GM12875 (cell line): ENCODE measurements at regions not wholly inside any gene's neighbourhood (a gene's known extent, or its start where the extent isn't known, plus 50 kb on each side); places are given as distances from the start of the nearest gene placed in this dataset.

Experiments
- H3K4me3 ChIP-seq: one replicate; pipeline ENCODE4 v1.5.1; 2011; ENCODE audit warnings: low read depth, low read length, control low read depth
- TF ChIP-seq, protein P1 (sequence below): IDR thresholded peaks from 2 replicates; pipeline ENCODE4 v1.5.1; 2011; ENCODE audit warnings: low read depth, mild to moderate bottlenecking, control low read depth, inconsistent platforms, low read length, moderate library complexity, borderline replicate concordance; ENCODE audit not compliant: insufficient read depth

DNA sequence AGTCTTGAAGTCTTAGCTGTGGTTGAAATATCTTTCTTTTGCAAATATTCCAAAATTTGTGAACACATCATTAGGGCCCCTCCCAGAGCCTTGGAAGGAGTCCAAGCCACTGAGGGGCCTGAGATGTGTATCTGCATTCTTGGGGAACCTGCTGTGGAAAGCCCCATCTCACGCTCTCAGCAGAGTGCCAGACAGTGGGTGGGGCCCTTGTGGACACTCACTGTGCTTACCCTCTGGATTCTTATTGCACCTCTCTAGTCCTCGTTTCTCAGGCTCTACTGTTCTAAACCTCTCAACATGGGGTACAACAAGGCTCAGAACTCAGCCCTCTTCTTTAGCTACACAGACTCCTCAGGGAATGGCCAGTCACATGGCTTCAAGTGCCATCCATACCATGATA lies 416.2 kb upstream of the CDH4 start:
- no peak overlapping the region for H3K4me3 ChIP-seq
- TF ChIP-seq, protein P1, sequence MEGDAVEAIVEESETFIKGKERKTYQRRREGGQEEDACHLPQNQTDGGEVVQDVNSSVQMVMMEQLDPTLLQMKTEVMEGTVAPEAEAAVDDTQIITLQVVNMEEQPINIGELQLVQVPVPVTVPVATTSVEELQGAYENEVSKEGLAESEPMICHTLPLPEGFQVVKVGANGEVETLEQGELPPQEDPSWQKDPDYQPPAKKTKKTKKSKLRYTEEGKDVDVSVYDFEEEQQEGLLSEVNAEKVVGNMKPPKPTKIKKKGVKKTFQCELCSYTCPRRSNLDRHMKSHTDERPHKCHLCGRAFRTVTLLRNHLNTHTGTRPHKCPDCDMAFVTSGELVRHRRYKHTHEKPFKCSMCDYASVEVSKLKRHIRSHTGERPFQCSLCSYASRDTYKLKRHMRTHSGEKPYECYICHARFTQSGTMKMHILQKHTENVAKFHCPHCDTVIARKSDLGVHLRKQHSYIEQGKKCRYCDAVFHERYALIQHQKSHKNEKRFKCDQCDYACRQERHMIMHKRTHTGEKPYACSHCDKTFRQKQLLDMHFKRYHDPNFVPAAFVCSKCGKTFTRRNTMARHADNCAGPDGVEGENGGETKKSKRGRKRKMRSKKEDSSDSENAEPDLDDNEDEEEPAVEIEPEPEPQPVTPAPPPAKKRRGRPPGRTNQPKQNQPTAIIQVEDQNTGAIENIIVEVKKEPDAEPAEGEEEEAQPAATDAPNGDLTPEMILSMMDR: no peak

DNA sequence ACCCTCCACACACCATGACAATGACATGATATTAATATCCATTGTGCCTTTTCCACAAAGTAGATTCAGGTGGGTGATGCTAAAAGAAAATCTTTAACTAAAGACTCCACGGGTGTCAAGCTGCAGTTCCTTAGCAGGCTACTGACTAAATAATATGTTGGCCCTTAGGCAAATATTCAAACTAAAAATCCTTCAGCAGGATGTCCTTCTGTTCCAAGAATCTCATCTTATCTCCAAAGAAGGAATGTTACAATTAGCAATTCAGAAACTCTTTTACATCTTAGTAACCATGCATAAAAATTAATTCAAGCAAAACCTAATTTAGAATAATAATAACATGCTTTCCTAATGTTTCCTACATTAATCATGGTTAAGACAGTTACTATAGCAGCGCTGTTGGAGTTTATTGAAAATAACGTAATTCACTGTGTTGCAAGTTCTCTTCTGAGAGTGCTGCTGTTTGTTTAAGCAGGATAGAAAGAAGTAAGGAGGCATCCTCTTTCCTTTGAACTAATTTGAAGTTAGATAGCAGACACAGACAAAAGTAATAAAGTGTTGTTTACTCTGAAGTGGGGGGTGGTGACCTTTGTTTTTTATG lies 414.8 kb upstream of the CDH4 start:
- no peak overlapping the region for H3K4me3 ChIP-seq
- TF ChIP-seq, protein P1: no peak

DNA sequence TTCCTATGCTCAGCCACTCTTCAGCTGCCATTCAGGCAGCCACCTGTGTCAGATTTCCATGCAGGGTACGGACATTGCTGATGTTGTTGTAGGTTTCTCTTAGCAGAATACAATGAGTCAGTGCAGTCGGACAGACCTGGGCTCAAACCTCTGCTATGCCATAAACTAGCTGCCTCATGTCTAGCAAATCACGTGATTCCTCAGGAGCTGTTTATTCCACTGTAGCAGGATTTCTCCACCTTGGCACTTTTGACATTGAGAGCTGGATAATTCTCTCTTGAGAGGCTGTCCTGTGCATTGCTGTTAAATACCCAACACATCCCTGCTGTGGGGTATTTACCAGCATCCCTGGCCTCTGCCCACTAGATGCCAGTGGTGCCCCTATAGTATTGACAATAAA lies 413.8 kb upstream of the CDH4 start:
- TF ChIP-seq, protein P1: no peak
- no peak overlapping the region for H3K4me3 ChIP-seq

DNA sequence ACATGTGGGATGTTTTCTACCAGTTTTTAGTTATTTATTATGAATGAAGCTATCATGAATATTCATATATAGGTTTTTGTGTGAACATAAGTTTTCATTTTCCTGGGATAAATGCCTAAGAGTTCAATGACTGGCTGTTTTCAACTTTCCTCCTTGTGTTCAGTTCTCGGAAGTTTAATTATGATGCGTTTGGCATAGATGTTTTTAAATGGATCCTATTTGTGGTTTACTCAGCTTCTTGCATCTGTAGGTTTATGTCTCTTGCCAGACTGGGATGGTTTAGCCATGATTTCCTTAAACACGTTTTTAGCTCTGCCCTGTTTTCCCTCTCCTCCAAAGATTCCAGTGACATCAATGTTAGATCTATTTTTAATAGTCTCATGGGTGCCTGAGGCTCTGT lies 411.1 kb upstream of the CDH4 start:
- TF ChIP-seq, protein P1: no peak

GRCh38 chr20:60845146-60845545 lies 406.9 kb upstream of the CDH4 start:
- TF ChIP-seq, protein P1: no peak
- H3K4me3 ChIP-seq: no peak overlapping the region

More for the DNA sequence above, 411.1 kb upstream of the CDH4 start:
- no peak overlapping the region for H3K4me3 ChIP-seq

DNA sequence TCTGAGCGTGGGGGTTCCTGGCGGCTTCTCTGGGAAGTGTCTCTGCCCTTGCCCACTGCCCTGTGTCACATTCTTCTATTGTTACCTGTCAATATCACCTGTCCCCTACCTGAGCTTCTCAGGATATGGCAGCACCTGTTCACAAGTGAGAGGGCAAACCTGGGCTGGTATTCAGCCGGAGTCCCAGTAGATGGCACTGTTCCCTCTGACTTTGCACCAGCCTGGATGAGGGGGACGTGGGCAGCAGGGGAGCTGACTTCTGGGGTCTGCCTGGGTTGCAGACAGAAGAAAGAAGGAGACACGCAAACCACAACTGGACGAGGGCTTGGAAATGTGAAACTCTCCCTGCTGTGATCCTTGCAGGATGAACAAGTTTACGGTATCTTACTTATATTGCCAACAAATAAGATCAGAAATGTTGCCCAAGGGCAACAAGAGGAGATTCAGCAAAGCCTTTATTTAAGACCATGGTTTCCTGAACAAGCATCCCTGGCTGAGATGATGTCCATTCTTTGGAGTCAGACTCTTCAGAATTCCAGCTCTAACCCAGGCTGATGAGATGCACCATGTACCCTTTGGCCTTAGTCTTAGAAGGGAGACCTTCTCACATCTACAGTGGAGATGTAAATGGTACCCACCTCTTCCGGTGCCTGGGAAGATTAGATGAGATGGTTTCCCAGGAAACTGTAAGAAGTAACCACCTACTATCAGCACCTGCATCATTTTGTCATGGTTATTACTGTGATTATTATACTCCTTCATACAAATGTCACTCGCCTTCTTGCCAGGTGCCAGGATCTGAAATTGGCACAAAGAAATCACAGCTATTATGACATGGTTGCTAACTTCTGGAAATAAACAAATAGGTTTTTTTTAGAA lies 400.0 kb upstream of the CDH4 start:
- TF ChIP-seq, protein P1: no peak
- no peak overlapping the region for H3K4me3 ChIP-seq

- TF ChIP-seq, protein P1: no peak
Observed at GRCh38 chr20:60857708-60858107, 394.4 kb upstream of the CDH4 start.

More at GRCh38 chr20:60857708-60858107, 394.4 kb upstream of the CDH4 start:
- no peak overlapping the region for H3K4me3 ChIP-seq
